ENCODE measurements at regions not wholly inside any gene's neighbourhood (a gene's known extent, or its start where the extent isn't known, plus 50 kb on each side); places are given as distances from the start of the nearest gene placed in this dataset.

GRCh38 chr4:176484301-176484984 is 164.7 kb downstream of the SPCS3 start:
- TF ChIP-seq SIN3A (IDR thresholded peaks at IDR 0.05; ENCODE audit: borderline replicate concordance, insufficient read depth, low read depth, low read length) (no peak), POLR2AphosphoS5 (IDR thresholded peaks at IDR 0.05; ENCODE audit: low read depth, low read length) (no peak)
- TF ChIP-seq, protein P1, sequence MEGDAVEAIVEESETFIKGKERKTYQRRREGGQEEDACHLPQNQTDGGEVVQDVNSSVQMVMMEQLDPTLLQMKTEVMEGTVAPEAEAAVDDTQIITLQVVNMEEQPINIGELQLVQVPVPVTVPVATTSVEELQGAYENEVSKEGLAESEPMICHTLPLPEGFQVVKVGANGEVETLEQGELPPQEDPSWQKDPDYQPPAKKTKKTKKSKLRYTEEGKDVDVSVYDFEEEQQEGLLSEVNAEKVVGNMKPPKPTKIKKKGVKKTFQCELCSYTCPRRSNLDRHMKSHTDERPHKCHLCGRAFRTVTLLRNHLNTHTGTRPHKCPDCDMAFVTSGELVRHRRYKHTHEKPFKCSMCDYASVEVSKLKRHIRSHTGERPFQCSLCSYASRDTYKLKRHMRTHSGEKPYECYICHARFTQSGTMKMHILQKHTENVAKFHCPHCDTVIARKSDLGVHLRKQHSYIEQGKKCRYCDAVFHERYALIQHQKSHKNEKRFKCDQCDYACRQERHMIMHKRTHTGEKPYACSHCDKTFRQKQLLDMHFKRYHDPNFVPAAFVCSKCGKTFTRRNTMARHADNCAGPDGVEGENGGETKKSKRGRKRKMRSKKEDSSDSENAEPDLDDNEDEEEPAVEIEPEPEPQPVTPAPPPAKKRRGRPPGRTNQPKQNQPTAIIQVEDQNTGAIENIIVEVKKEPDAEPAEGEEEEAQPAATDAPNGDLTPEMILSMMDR (IDR thresholded peaks at IDR 0.05): no peak

Data from Panc1 (cell line).